Neutrophil (primary cell): ENCODE measurements at regions not wholly inside any gene's neighbourhood (a gene's known extent, or its start where the extent isn't known, plus 50 kb on each side); places are given as distances from the start of the nearest gene placed in this dataset.

Experiments used
- H3K27ac ChIP-seq: fragments of 200-600 bp; sonication (generic); 2 replicates; pipeline ENCODE4 v1.5.1; 2016; ENCODE audit warnings: mild to moderate bottlenecking, moderate library complexity
- H3K27me3 ChIP-seq: fragments of 200-600 bp; sonication (generic); 2 replicates; pipeline ENCODE4 v1.6.0; 2016; ENCODE audit warnings: mild to moderate bottlenecking
- H3K36me3 ChIP-seq: fragments of 200-600 bp; sonication (generic); 2 replicates; pipeline ENCODE4 v1.5.1; 2017
- H3K4me1 ChIP-seq, 2 experiments: fragments of 200-600 bp in 1 of 2; sonication (generic) in 1 of 2; 1 replicate in 1 of 2; 2 replicates in 1 of 2; pipeline versions ENCODE4 v1.5.1 to v1.6.1; 2013 to 2016; ENCODE audit warnings: low read depth in 1 of 2, low read length in 1 of 2, mild to moderate bottlenecking in 1 of 2, moderate library complexity in 1 of 2; ENCODE audit not compliant: control insufficient read depth in 1 of 2, insufficient read depth in 1 of 2
- H3K4me3 ChIP-seq, 2 experiments: fragments of 200-600 bp in 1 of 2; sonication (generic) in 1 of 2; 1 replicate in 1 of 2; 2 replicates in 1 of 2; pipeline ENCODE4 v1.5.1; 2013 to 2016; ENCODE audit warnings: low read depth in 1 of 2, low read length in 1 of 2, mild to moderate bottlenecking in 1 of 2, moderate library complexity in 1 of 2
- H3K9me3 ChIP-seq: fragments of 200-600 bp; sonication (generic); 2 replicates; pipeline ENCODE4 v1.5.1; 2016
- TF ChIP-seq, protein P1 (sequence below): fragments of 200-600 bp; sonication (generic); IDR thresholded peaks from 2 replicates; pipeline ENCODE4 v1.5.1; 2016; ENCODE audit warnings: antibody characterized with exemption

GRCh38 chr10:30546511-30546910 is 83.0 kb downstream of the LYZL2 start:
- TF ChIP-seq, protein P1, sequence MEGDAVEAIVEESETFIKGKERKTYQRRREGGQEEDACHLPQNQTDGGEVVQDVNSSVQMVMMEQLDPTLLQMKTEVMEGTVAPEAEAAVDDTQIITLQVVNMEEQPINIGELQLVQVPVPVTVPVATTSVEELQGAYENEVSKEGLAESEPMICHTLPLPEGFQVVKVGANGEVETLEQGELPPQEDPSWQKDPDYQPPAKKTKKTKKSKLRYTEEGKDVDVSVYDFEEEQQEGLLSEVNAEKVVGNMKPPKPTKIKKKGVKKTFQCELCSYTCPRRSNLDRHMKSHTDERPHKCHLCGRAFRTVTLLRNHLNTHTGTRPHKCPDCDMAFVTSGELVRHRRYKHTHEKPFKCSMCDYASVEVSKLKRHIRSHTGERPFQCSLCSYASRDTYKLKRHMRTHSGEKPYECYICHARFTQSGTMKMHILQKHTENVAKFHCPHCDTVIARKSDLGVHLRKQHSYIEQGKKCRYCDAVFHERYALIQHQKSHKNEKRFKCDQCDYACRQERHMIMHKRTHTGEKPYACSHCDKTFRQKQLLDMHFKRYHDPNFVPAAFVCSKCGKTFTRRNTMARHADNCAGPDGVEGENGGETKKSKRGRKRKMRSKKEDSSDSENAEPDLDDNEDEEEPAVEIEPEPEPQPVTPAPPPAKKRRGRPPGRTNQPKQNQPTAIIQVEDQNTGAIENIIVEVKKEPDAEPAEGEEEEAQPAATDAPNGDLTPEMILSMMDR, result no peak
- no peaks in the 10 kb centered on the region for H3K27me3 ChIP-seq
- H3K9me3 ChIP-seq, result no peaks in the 10 kb centered on the region
- H3K4me3 ChIP-seq, result no peak overlapping the region
- H3K4me1 ChIP-seq, result peaks cover 56 to 57% of the 10 kb centered on the region in 2 experiments
- H3K36me3 ChIP-seq, result no peaks in the 10 kb centered on the region
- H3K27ac ChIP-seq, result no peak overlapping the region

- Histone ChIP-seq H3K4me3 (peak overlapping the region; percentile 37 to 40), H3K4me1 (peaks cover 43 to 50% of the 10 kb centered on the region in 2 experiments), H3K27me3 (no peaks in the 10 kb centered on the region)
Observed at GRCh38 chr10:30542895-30543288, 86.7 kb downstream of the LYZL2 start.

GRCh38 chr10:30542001-30542894 is 87.3 kb downstream of the LYZL2 start:
- H3K4me3 ChIP-seq, result peak overlapping the region; percentile 37 to 40
- peak overlapping the region; percentile 78 for H3K27ac ChIP-seq
- TF ChIP-seq, protein P1, result no peak
- no peaks in the 10 kb centered on the region for H3K27me3 ChIP-seq
- H3K36me3 ChIP-seq, result no peaks in the 10 kb centered on the region
- peaks cover 43 to 50% of the 10 kb centered on the region in 2 experiments for H3K4me1 ChIP-seq
- no peaks in the 10 kb centered on the region for H3K9me3 ChIP-seq

More at GRCh38 chr10:30542895-30543288, 86.7 kb downstream of the LYZL2 start:
- H3K9me3 ChIP-seq, result no peaks in the 10 kb centered on the region
- TF ChIP-seq, protein P1, result no peak
- peak overlapping the region; percentile 78 for H3K27ac ChIP-seq
- H3K36me3 ChIP-seq, result no peaks in the 10 kb centered on the region

DNA sequence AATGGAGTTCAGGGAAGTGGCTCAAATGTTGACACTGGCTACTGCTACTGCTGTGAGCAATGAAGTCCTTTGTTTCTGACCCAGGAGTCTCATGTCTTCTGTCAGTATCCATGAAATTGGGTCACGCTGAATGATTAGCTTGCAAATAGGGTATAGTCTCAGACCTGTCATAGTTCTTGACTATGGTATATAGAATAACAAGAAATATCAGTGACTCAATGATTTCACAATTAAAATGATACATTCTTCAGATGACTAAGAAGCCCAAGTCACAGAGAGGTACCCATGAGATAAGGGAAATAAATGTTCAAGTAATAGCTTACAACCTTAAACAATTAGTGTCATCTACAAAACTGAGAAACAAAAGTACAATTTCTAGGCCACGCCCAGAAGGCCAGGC is 89.3 kb downstream of the LYZL2 start:
- TF ChIP-seq, protein P1, result no peak
- Histone ChIP-seq H3K9me3 (no peaks in the 10 kb centered on the region), H3K4me1 (peaks cover 34 to 42% of the 10 kb centered on the region in 2 experiments), H3K27me3 (no peaks in the 10 kb centered on the region), H3K4me3 (no peak overlapping the region), H3K27ac (no peak overlapping the region), H3K36me3 (no peaks in the 10 kb centered on the region)

- Histone ChIP-seq H3K27me3 (no peaks in the 10 kb centered on the region), H3K4me1 (peaks cover 34 to 49% of the 10 kb centered on the region in 2 experiments), H3K9me3 (no peaks in the 10 kb centered on the region), H3K27ac (no peak overlapping the region), H3K4me3 (no peak overlapping the region), H3K36me3 (no peaks in the 10 kb centered on the region)
- TF ChIP-seq, protein P1, result no peak
Observed at GRCh38 chr10:30538086-30538485, 91.5 kb downstream of the LYZL2 start.
